MM.1S (cell line): ENCODE measurements at regions not wholly inside any gene's neighbourhood (a gene's known extent, or its start where the extent isn't known, plus 50 kb on each side); places are given as distances from the start of the nearest gene placed in this dataset.

Experiments
- CTCF ChIP-seq: fragments of 300-600 bp; sonication (generic); IDR thresholded peaks from 2 replicates; pipeline ENCODE4 v1.5.1; 2016; ENCODE audit warnings: antibody characterized with exemption, low read length, mixed read lengths
- EZH2 ChIP-seq: fragments of 300-600 bp; sonication (generic); optimal IDR thresholded peaks from 2 replicates; pipeline ENCODE3; 2017; ENCODE audit warnings: low read depth, mild to moderate bottlenecking, antibody characterized with exemption, low read length, mixed read lengths
- EZH2phosphoT487 ChIP-seq: fragments of 300-600 bp; sonication (generic); IDR thresholded peaks from 2 replicates; pipeline ENCODE4 v1.6.1; 2018; ENCODE audit warnings: antibody characterized with exemption, low read length

- TF ChIP-seq CTCF (no peak), EZH2 (no peak), EZH2phosphoT487 (no peak)
These were observed 161.6 kb upstream of the PIRT start for GRCh38 chr17:10999484-10999883.
